ENCODE measurements at regions not wholly inside any gene's neighbourhood (a gene's known extent, or its start where the extent isn't known, plus 50 kb on each side); places are given as distances from the start of the nearest gene placed in this dataset.

- DNase-seq (ENCODE audit: low read depth in 2 of 2), result no peak
Observed at GRCh38 chr15:31974855-31975829, 55.2 kb upstream of the CHRNA7 start.

- DNase-seq (ENCODE audit: low read depth in 2 of 2), result no peak
Observed at GRCh38 chr15:31975830-31976229, 54.5 kb upstream of the CHRNA7 start.

GRCh38 chr15:31977138-31977537 lies 53.2 kb upstream of the CHRNA7 start:
- DNase-seq (ENCODE audit: low read depth in 2 of 2), result no peak

DNA sequence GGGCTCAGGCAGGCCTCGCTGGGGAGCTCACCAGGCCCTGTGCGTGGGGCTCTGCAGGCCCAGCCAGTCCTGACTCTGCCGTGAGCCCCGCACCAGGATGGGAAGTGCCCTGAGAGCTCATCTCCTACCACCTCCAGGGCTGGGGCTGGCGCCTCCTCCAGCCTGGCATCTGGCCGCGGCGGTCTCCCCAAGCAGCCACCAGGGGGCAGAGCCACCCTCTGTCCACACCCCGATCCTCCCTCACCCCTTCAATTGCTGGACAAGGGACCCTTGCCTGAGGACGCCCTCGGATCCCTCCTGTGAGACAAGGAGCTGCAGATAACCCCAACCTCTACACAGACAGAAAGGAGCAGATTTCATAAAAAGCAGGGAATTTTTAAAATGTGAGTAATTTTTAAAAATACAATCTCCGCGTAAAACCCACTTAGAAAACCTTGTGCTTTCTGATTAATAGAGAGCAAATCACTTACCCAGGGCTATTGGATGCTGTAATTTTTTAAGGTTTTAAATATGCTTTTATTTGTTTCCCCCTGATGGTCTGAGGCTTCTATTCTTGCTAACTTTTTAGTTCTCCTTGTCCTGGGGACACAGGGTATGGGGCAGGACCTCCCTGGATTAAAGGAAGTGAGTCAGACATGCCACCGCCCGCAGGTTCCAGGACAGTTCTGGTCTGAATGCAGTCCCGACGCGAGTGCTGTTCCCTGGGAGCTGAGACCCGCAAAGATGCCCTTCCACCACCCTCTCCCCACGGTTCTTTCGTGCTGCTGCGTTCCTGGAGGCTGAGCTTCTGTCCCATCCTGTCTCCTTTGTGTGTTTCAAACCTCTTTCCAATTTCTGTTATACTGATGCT lies 52.3 kb upstream of the CHRNA7 start:
- DNase-seq (ENCODE audit: low read depth in 2 of 2), result peak; percentile 7 to 33

All from stimulated activated CD4-positive, alpha-beta T cell treated with anti-CD3 and anti-CD28 coated beads, Interleukin-1b, Interleukin-23, amount 100 ng/mL, for 1 hour (primary cell).